ENCODE measurements at regions not wholly inside any gene's neighbourhood (a gene's known extent, or its start where the extent isn't known, plus 50 kb on each side); places are given as distances from the start of the nearest gene placed in this dataset.
A peak's percentile ranks its signal among the peaks of the same experiment; 100 is the strongest.

- Histone ChIP-seq H3K4me1 (no peaks in the 10 kb centered on the region), H3K27ac (no peak overlapping the region), H3K4me3 (no peak overlapping the region), H3K36me3 (no peaks in the 10 kb centered on the region), H3K27me3 (no peaks in the 10 kb centered on the region), H3K9me3 (no peaks in the 10 kb centered on the region)
- intact Hi-C loops (cut with DNase I; ENCODE audit: low total_unique reads) (no loop called here), in situ Hi-C loops (cut with MboI; ENCODE audit: low pct_ligation_motif_present in 1 of 4, low pct_unique_long_range_greater_than_20kb in 1 of 4, low sequenced_read_pairs in 3 of 4) (no loop called here)
- TF ChIP-seq POLR2A (IDR thresholded peaks at IDR 0.05) (no peak), EP300 (IDR thresholded peaks at IDR 0.05; ENCODE audit: low read depth) (no peak), CTCF (IDR thresholded peaks at IDR 0.05) (peak in 3 of 5 experiments; percentile 8 to 16 (median 13)), POLR2AphosphoS5 (IDR thresholded peaks at IDR 0.05) (no peak)
- DNase-seq: no peak
These were observed 68.3 kb upstream of the TBC1D5 start for GRCh38 chr3:17810759-17811158.

- no peak for TF ChIP-seq EP300 (IDR thresholded peaks at IDR 0.05; ENCODE audit: low read depth)
- TF ChIP-seq CTCF (IDR thresholded peaks at IDR 0.05): no peak
- no peak for TF ChIP-seq POLR2AphosphoS5 (IDR thresholded peaks at IDR 0.05)
- no peak for TF ChIP-seq POLR2A (IDR thresholded peaks at IDR 0.05)
- H3K27me3 ChIP-seq: no peaks in the 10 kb centered on the region
- in situ Hi-C loops (cut with MboI; ENCODE audit: low pct_ligation_motif_present in 1 of 4, low pct_unique_long_range_greater_than_20kb in 1 of 4, low sequenced_read_pairs in 3 of 4): no loop called here
- intact Hi-C loops (cut with DNase I; ENCODE audit: low total_unique reads): no loop called here
- no peaks in the 10 kb centered on the region for H3K9me3 ChIP-seq
- H3K4me3 ChIP-seq: no peak overlapping the region
- no peak for DNase-seq
- no peaks in the 10 kb centered on the region for H3K4me1 ChIP-seq
- H3K27ac ChIP-seq: no peak overlapping the region
- H3K36me3 ChIP-seq: no peaks in the 10 kb centered on the region
These were observed 66.6 kb upstream of the TBC1D5 start for GRCh38 chr3:17808994-17809393.

- H3K4me1 ChIP-seq: no peaks in the 10 kb centered on the region
- intact Hi-C loops (cut with DNase I; ENCODE audit: low total_unique reads) (no loop called here), in situ Hi-C loops (cut with MboI; ENCODE audit: low pct_ligation_motif_present in 1 of 4, low pct_unique_long_range_greater_than_20kb in 1 of 4, low sequenced_read_pairs in 3 of 4) (no loop called here)
- no peaks in the 10 kb centered on the region for H3K27me3 ChIP-seq
- H3K36me3 ChIP-seq: no peaks in the 10 kb centered on the region
- DNase-seq: no peak
- H3K9me3 ChIP-seq: no peaks in the 10 kb centered on the region
- H3K4me3 ChIP-seq: no peak overlapping the region
- TF ChIP-seq POLR2AphosphoS5 (IDR thresholded peaks at IDR 0.05): no peak
- TF ChIP-seq EP300 (IDR thresholded peaks at IDR 0.05; ENCODE audit: low read depth): no peak
- no peak for TF ChIP-seq CTCF (IDR thresholded peaks at IDR 0.05)
- no peak for TF ChIP-seq POLR2A (IDR thresholded peaks at IDR 0.05)
- H3K27ac ChIP-seq: no peak overlapping the region
- 81 to 82% methylated on average over 1 of the region's 1 CpG for WGBS, 2 donors (ENCODE audit: low coverage in 1 of 2)
These were observed 64.4 kb upstream of the TBC1D5 start for GRCh38 chr3:17806876-17807275.

- H3K4me1 ChIP-seq: no peaks in the 10 kb centered on the region
- in situ Hi-C loops (cut with MboI; ENCODE audit: low pct_ligation_motif_present in 1 of 4, low pct_unique_long_range_greater_than_20kb in 1 of 4, low sequenced_read_pairs in 3 of 4) (no loop called here), intact Hi-C loops (cut with DNase I; ENCODE audit: low total_unique reads) (no loop called here)
- no peak overlapping the region for H3K27ac ChIP-seq
- TF ChIP-seq POLR2AphosphoS5 (IDR thresholded peaks at IDR 0.05) (no peak), EP300 (IDR thresholded peaks at IDR 0.05; ENCODE audit: low read depth) (no peak), POLR2A (IDR thresholded peaks at IDR 0.05) (no peak), CTCF (IDR thresholded peaks at IDR 0.05) (no peak)
- H3K27me3 ChIP-seq: no peaks in the 10 kb centered on the region
- no peak overlapping the region for H3K4me3 ChIP-seq
- no peaks in the 10 kb centered on the region for H3K36me3 ChIP-seq
- H3K9me3 ChIP-seq: no peaks in the 10 kb centered on the region
- no peak for DNase-seq
- 81 to 92% methylated on average over 4 to 5 of the region's 5 CpGs for WGBS, 2 donors (ENCODE audit: low coverage in 1 of 2)
These were observed 63.8 kb upstream of the TBC1D5 start for GRCh38 chr3:17806201-17806600.
